H9 (cell line): ENCODE measurements at regions not wholly inside any gene's neighbourhood (a gene's known extent, or its start where the extent isn't known, plus 50 kb on each side); places are given as distances from the start of the nearest gene placed in this dataset.

Source experiments
- DNase-seq: peaks from one replicate; pipeline ENCODE4 v3.0.0-alpha.2; 2017
- H2AFZ ChIP-seq: one replicate; pipeline ENCODE4 v1.6.1; 2013; ENCODE audit warnings: mild to moderate bottlenecking, low read length, control low read depth, moderate library complexity
- H2AK5ac ChIP-seq: 2 replicates; pipeline ENCODE4 v1.6.1; 2013; ENCODE audit warnings: low read length, control low read depth, mixed read lengths; ENCODE audit not compliant: insufficient read length
- H2BK120ac ChIP-seq: one replicate; pipeline ENCODE4 v1.6.1; 2013; ENCODE audit warnings: low read depth, mild to moderate bottlenecking, low read length, control low read depth, inconsistent platforms; ENCODE audit not compliant: poor library complexity, severe bottlenecking
- H2BK12ac ChIP-seq: 2 replicates; pipeline ENCODE4 v1.6.1; 2013; ENCODE audit warnings: low read length, control low read depth, mixed read lengths, low read depth; ENCODE audit not compliant: insufficient read length
- H2BK15ac ChIP-seq: 2 replicates; pipeline ENCODE4 v1.6.1; 2013; ENCODE audit warnings: low read depth, low read length, control low read depth
- H2BK20ac ChIP-seq: one replicate; pipeline ENCODE4 v1.6.1; 2013; ENCODE audit warnings: low read depth, mild to moderate bottlenecking, low read length, control low read depth, inconsistent platforms; ENCODE audit not compliant: poor library complexity, severe bottlenecking
- H2BK5ac ChIP-seq: 2 replicates; pipeline ENCODE4 v1.6.1; 2013; ENCODE audit warnings: low read length, control low read depth, mixed read lengths; ENCODE audit not compliant: insufficient read length
- H3K14ac ChIP-seq: 2 replicates; pipeline ENCODE4 v1.6.1; 2013; ENCODE audit warnings: low read length, control low read depth; ENCODE audit not compliant: insufficient read depth
- H3K18ac ChIP-seq: 2 replicates; pipeline ENCODE4 v1.6.1; 2013; ENCODE audit warnings: low read depth, mild to moderate bottlenecking, mixed read lengths, low read length, control low read depth; ENCODE audit not compliant: insufficient read length
- H3K23ac ChIP-seq: 2 replicates; pipeline ENCODE4 v1.6.1; 2013; ENCODE audit warnings: low read length, control low read depth, mixed read lengths, low read depth; ENCODE audit not compliant: insufficient read length
- H3K23me2 ChIP-seq: 2 replicates; pipeline ENCODE4 v1.6.1; 2013; ENCODE audit warnings: low read depth, mild to moderate bottlenecking, mixed read lengths, low read length, control low read depth; ENCODE audit not compliant: insufficient read length, poor library complexity, severe bottlenecking
- H3K27ac ChIP-seq: 2 replicates; pipeline ENCODE4 v1.5.1; 2013; ENCODE audit warnings: low read length, control low read depth, mixed read lengths, low read depth; ENCODE audit not compliant: insufficient read length
- H3K27me3 ChIP-seq: 2 replicates; pipeline ENCODE4 v1.6.1; 2013; ENCODE audit warnings: low read length, control low read depth, inconsistent platforms; ENCODE audit not compliant: insufficient read depth
- H3K4ac ChIP-seq: 2 replicates; pipeline ENCODE4 v1.6.1; 2013; ENCODE audit warnings: low read depth, mild to moderate bottlenecking, control low read depth, inconsistent platforms, low read length, moderate library complexity
- H3K4me1 ChIP-seq: 2 replicates; pipeline ENCODE4 v1.6.1; 2013; ENCODE audit warnings: low read length, control low read depth, inconsistent platforms; ENCODE audit not compliant: insufficient read depth
- H3K4me2 ChIP-seq: 2 replicates; pipeline ENCODE4 v1.6.1; 2013; ENCODE audit warnings: low read length, control low read depth, mixed read lengths; ENCODE audit not compliant: insufficient read length, insufficient read depth
- H3K56ac ChIP-seq: 2 replicates; pipeline ENCODE4 v1.6.1; 2013; ENCODE audit warnings: low read depth, mild to moderate bottlenecking, mixed read lengths, low read length, control low read depth; ENCODE audit not compliant: insufficient read length
- H3K79me1 ChIP-seq: 2 replicates; pipeline ENCODE4 v1.6.1; 2013; ENCODE audit warnings: low read depth, mild to moderate bottlenecking, moderate library complexity, low read length, control low read depth, inconsistent platforms; ENCODE audit not compliant: insufficient read depth, poor library complexity, severe bottlenecking
- H3K79me2 ChIP-seq: 2 replicates; pipeline ENCODE4 v1.6.1; 2013; ENCODE audit warnings: low read length, control low read depth, inconsistent platforms; ENCODE audit not compliant: insufficient read depth
- H3K9ac ChIP-seq: 2 replicates; pipeline ENCODE4 v1.6.1; 2013; ENCODE audit warnings: low read length, control low read depth, mixed read lengths; ENCODE audit not compliant: insufficient read length; ENCODE audit errors: extremely low read depth
- H3K9me3 ChIP-seq: one replicate; pipeline ENCODE4 v1.6.1; 2013; ENCODE audit warnings: low read depth, low read length, inconsistent platforms; ENCODE audit not compliant: control insufficient read depth
- H3T11ph ChIP-seq: one replicate; pipeline ENCODE4 v1.6.1; 2013; ENCODE audit warnings: mild to moderate bottlenecking, low read length, control low read depth, inconsistent platforms
- H4K20me1 ChIP-seq: one replicate; pipeline ENCODE4 v1.6.1; 2013; ENCODE audit not compliant: control insufficient read depth, insufficient read length, insufficient read depth
- H4K5ac ChIP-seq: 2 replicates; pipeline ENCODE4 v1.6.1; 2013; ENCODE audit warnings: low read depth, mild to moderate bottlenecking, mixed read lengths, low read length, control low read depth; ENCODE audit not compliant: insufficient read length
- H4K8ac ChIP-seq: replicated peaks from 2 replicates; pipeline ENCODE4 v1.6.1; 2013; ENCODE audit warnings: low read length, control low read depth, mixed read lengths, low read depth; ENCODE audit not compliant: insufficient read length
- H4K91ac ChIP-seq: 2 replicates; pipeline ENCODE4 v1.6.1; 2013; ENCODE audit warnings: low read depth, mild to moderate bottlenecking, moderate library complexity, mixed read lengths, low read length, control low read depth; ENCODE audit not compliant: insufficient read length
- H3K27ac Mint-ChIP-seq, 3 experiments: 2 replicates in 2 of 3; 3 replicates in 1 of 3; pipeline ENCODE4 v1.8.0; 2020 to 2021; ENCODE audit warnings: mixed read lengths in 3 of 3, mild to moderate bottlenecking in 1 of 3, moderate library complexity in 1 of 3
- H3K27me3 Mint-ChIP-seq: 2 replicates; pipeline ENCODE4 v1.8.0; 2021; ENCODE audit warnings: low read depth, mild to moderate bottlenecking, moderate library complexity, mixed read lengths
- H3K36me3 Mint-ChIP-seq, 3 experiments: 2 replicates in 2 of 3; 3 replicates in 1 of 3; pipeline ENCODE4 v1.8.0; 2020 to 2021; ENCODE audit warnings: low read depth in 3 of 3, mixed read lengths in 3 of 3; ENCODE audit not compliant: insufficient read depth in 1 of 3
- H3K4me1 Mint-ChIP-seq, 2 experiments: 2 replicates each; pipeline ENCODE4 v1.8.0; 2020; ENCODE audit warnings: mixed read lengths in 2 of 2
- H3K4me3 Mint-ChIP-seq, 2 experiments: 2 replicates in 1 of 2; 3 replicates in 1 of 2; pipeline ENCODE4 v1.8.0; 2020 to 2021; ENCODE audit warnings: mild to moderate bottlenecking in 2 of 2, mixed read lengths in 2 of 2, moderate library complexity in 1 of 2
- H3K9me3 Mint-ChIP-seq, 2 experiments: 2 replicates in 1 of 2; 3 replicates in 1 of 2; pipeline ENCODE4 v1.8.0; 2020; ENCODE audit warnings: mild to moderate bottlenecking in 2 of 2, mixed read lengths in 2 of 2, moderate library complexity in 1 of 2
- CTCF ChIP-seq: fragments of 200-600 bp; sonication (generic); conservative IDR thresholded peaks from 3 replicates; pipeline ENCODE4 v1.8.0; 2021; ENCODE audit warnings: antibody characterized with exemption, mild to moderate bottlenecking
- WGBS: extraction: QIAGEN DNeasy Blood & Tissue Kit; methylation state at CpG from one replicate; pipeline ENCODE4 v1.1.7; 2013; ENCODE audit warnings: missing lambda C conversion rate, low lambda C conversion rate, mixed read lengths; ENCODE audit not compliant: insufficient read length; ENCODE audit errors: extremely low coverage; 5-methylcytosine and 5-hydroxymethylcytosine counted together

GRCh38 chr3:174342171-174342570 lies 517.0 kb upstream of the NAALADL2 start:
- H4K20me1 ChIP-seq, result no peaks in the 10 kb centered on the region
- H2BK5ac ChIP-seq, result no peak overlapping the region
- no peak overlapping the region for H3K4me2 ChIP-seq
- no peak overlapping the region for H3T11ph ChIP-seq
- H3K4me1 Mint-ChIP-seq, result no peaks in the 10 kb centered on the region
- H3K23ac ChIP-seq, result no peak overlapping the region
- no peaks in the 10 kb centered on the region for H3K27me3 Mint-ChIP-seq
- H2BK120ac ChIP-seq, result no peak overlapping the region
- no peak overlapping the region for H2BK15ac ChIP-seq
- H2AK5ac ChIP-seq, result no peak overlapping the region
- no peak overlapping the region for H3K27ac Mint-ChIP-seq
- no peak for DNase-seq
- H2BK20ac ChIP-seq, result no peak overlapping the region
- no peak overlapping the region for H4K8ac ChIP-seq
- H2AFZ ChIP-seq, result no peak overlapping the region
- H3K79me1 ChIP-seq, result no peaks in the 10 kb centered on the region
- H3K18ac ChIP-seq, result no peak overlapping the region
- no peak overlapping the region for H3K4me3 Mint-ChIP-seq
- H3K27me3 ChIP-seq, result no peaks in the 10 kb centered on the region
- H3K9me3 Mint-ChIP-seq, result no peaks in the 10 kb centered on the region
- H3K23me2 ChIP-seq, result no peaks in the 10 kb centered on the region
- H3K79me2 ChIP-seq, result no peaks in the 10 kb centered on the region
- H3K56ac ChIP-seq, result no peak overlapping the region
- no peak overlapping the region for H2BK12ac ChIP-seq
- no peak overlapping the region for H4K91ac ChIP-seq
- no peak overlapping the region for H4K5ac ChIP-seq
- H3K14ac ChIP-seq, result no peak overlapping the region
- H3K36me3 Mint-ChIP-seq, result no peaks in the 10 kb centered on the region
- H3K4ac ChIP-seq, result no peak overlapping the region
- no peak overlapping the region for H3K9ac ChIP-seq
- H3K27ac ChIP-seq, result no peak overlapping the region
- TF ChIP-seq CTCF, result no peak
- WGBS, result no CpG with 5 or more reads among the region's 2 CpGs
- no peaks in the 10 kb centered on the region for H3K4me1 ChIP-seq
- H3K9me3 ChIP-seq, result no peaks in the 10 kb centered on the region
